ENCODE measurements at regions not wholly inside any gene's neighbourhood (a gene's known extent, or its start where the extent isn't known, plus 50 kb on each side); places are given as distances from the start of the nearest gene placed in this dataset.

GRCh38 chr22:22091400-22091878 is 108.9 kb upstream of the TOP3B start:
- DNase-seq = no peak

GRCh38 chr22:22090650-22091399 is 108.2 kb upstream of the TOP3B start:
- no peak for DNase-seq

GRCh38 chr22:22089459-22090308 is 107.1 kb upstream of the TOP3B start:
- DNase-seq = no peak

GRCh38 chr22:22088658-22089458 is 106.3 kb upstream of the TOP3B start:
- no peak for DNase-seq

- DNase-seq = no peak
Observed at GRCh38 chr22:22087854-22088657, 105.5 kb upstream of the TOP3B start.

GRCh38 chr22:22086501-22087158 is 104.0 kb upstream of the TOP3B start:
- no peak for DNase-seq

GRCh38 chr22:22085702-22086500 is 103.3 kb upstream of the TOP3B start:
- peak; percentile 9 for DNase-seq

- no peak for DNase-seq
Observed at GRCh38 chr22:22084089-22084711, 101.6 kb upstream of the TOP3B start.

GRCh38 chr22:22082960-22083359 is 100.4 kb upstream of the TOP3B start:
- DNase-seq = no peak

GRCh38 chr22:22082229-22082835 is 99.7 kb upstream of the TOP3B start:
- no peak for DNase-seq

GRCh38 chr22:22080270-22080669 is 97.7 kb upstream of the TOP3B start:
- no peak for DNase-seq

- DNase-seq = no peak
Observed at GRCh38 chr22:22079404-22080148, 97.0 kb upstream of the TOP3B start.

GRCh38 chr22:22078329-22078728 is 95.7 kb upstream of the TOP3B start:
- no peak for DNase-seq

- no peak for DNase-seq
Observed at GRCh38 chr22:22076932-22077703, 94.5 kb upstream of the TOP3B start.

- no peak for DNase-seq
Observed at GRCh38 chr22:22076361-22076760, 93.8 kb upstream of the TOP3B start.

GRCh38 chr22:22075382-22076163 is 93.0 kb upstream of the TOP3B start:
- no peak for DNase-seq

- no peak for DNase-seq
Observed at GRCh38 chr22:22074634-22075381, 92.2 kb upstream of the TOP3B start.

Measured in kidney glomerular epithelial cell (primary cell).